NCI-H2107 treated with DMSO at 0.1 percent for 48 hours (cell line): ENCODE measurements at regions not wholly inside any gene's neighbourhood (a gene's known extent, or its start where the extent isn't known, plus 50 kb on each side); places are given as distances from the start of the nearest gene placed in this dataset.

Experiments
- DNase-seq: peaks from one replicate; lab custom pipeline; 2025; ENCODE audit not compliant: unreplicated experiment; lab: John Stamatoyannopoulos, UW

- peak; percentile 95 for DNase-seq
These were observed 56.7 kb upstream of the FHL2 start for GRCh38 chr2:105455488-105456003.

- peak; percentile 37 for DNase-seq
These were observed 56.1 kb upstream of the FHL2 start for GRCh38 chr2:105454801-105455485.

GRCh38 chr2:105451571-105452166 is 52.8 kb upstream of the FHL2 start:
- no peak for DNase-seq

GRCh38 chr2:105450471-105450870 is 51.6 kb upstream of the FHL2 start:
- no peak for DNase-seq

GRCh38 chr2:105449076-105449475 is 50.2 kb upstream of the FHL2 start:
- DNase-seq: peak; percentile 66
